ENCODE measurements at regions not wholly inside any gene's neighbourhood (a gene's known extent, or its start where the extent isn't known, plus 50 kb on each side); places are given as distances from the start of the nearest gene placed in this dataset.

DNA sequence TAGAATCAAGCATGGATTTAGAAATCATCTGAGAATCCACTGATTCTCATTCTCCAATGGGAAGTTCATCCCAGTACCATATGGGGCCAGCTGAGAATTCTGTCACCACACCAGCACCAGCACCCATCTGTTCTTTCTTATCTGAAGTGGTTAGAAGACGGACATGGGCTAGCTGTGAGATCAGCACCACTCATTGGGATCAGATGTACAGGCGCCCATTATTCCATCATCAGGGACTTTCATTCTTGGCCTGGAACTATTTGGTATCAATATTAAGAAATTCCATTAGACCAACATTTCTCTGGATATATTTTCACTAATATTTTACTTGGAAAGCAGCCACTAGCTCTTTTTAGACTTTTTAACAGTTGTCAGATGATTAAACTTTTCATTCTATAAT lies 185.9 kb upstream of the LINC00305 start:
- Histone ChIP-seq H3K27me3 (ENCODE audit: control insufficient read depth in 2 of 2, insufficient read depth in 2 of 2, low read length in 2 of 2) (no peaks in the 10 kb centered on the region), H4K20me1 (replicated peaks; ENCODE audit: control insufficient read depth, insufficient read depth, low read length) (no peaks in the 10 kb centered on the region), H3K9me3 (replicated peaks; ENCODE audit: control insufficient read depth, insufficient read depth, low read depth, low read length) (no peaks in the 10 kb centered on the region), H3K27ac (ENCODE audit: extremely low read depth, low read depth, low read length) (no peak overlapping the region), H3K4me1 (replicated peaks in 1 of 2; ENCODE audit: control insufficient read depth in 2 of 2, insufficient read depth in 2 of 2, low read length in 2 of 2) (no peaks in the 10 kb centered on the region), H3K4me2 (ENCODE audit: insufficient read depth, low read length) (no peak overlapping the region), H3K9ac (ENCODE audit: insufficient read depth in 1 of 2, low read depth in 2 of 2, low read length in 2 of 2) (no peak overlapping the region), H3K9me1 (ENCODE audit: control insufficient read depth, insufficient read depth, low read length) (no peaks in the 10 kb centered on the region), H3K4me3 (no peak overlapping the region), H3K36me3 (ENCODE audit: control insufficient read depth, insufficient read depth, low read length) (no peaks in the 10 kb centered on the region), H2AFZ (ENCODE audit: low read depth, low read length) (no peak overlapping the region), H3K79me2 (ENCODE audit: control insufficient read depth, insufficient read depth, low read length) (no peaks in the 10 kb centered on the region)
- TF ChIP-seq, protein P1, sequence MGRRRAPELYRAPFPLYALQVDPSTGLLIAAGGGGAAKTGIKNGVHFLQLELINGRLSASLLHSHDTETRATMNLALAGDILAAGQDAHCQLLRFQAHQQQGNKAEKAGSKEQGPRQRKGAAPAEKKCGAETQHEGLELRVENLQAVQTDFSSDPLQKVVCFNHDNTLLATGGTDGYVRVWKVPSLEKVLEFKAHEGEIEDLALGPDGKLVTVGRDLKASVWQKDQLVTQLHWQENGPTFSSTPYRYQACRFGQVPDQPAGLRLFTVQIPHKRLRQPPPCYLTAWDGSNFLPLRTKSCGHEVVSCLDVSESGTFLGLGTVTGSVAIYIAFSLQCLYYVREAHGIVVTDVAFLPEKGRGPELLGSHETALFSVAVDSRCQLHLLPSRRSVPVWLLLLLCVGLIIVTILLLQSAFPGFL (CRISPR knock-in tag; IDR thresholded peaks at IDR 0.05), result no peak
- TF ChIP-seq BACH1 (tag; IDR thresholded peaks at IDR 0.05) (no peak), PHF8 (IDR thresholded peaks at IDR 0.05; ENCODE audit: borderline replicate concordance, low read length) (no peak), ZNF785 (CRISPR knock-in tag; IDR thresholded peaks at IDR 0.05) (no peak), TRIM28 (IDR thresholded peaks at IDR 0.05) (no peak)
- no peak for DNase-seq (ENCODE audit: extremely low read depth in 1 of 4, low spot score in 3 of 4)
- 0% methylated on average over 2 of the region's 2 CpGs for WGBS (ENCODE audit: insufficient coverage, low coverage, missing lambda C conversion rate)
- no peak for ATAC-seq
- ChIA-PET CTCF (ENCODE audit: low intra/inter-chr PET ratio) (no interaction called here), POLR2A (no interaction called here)
- intact Hi-C loops (cut with micrococcal nuclease), result no loop called here
- no peak for FAIRE-seq
- no TSS peak for BruUV-seq (replicated peaks)
- in situ Hi-C loops (cut with MboI), result no loop called here

DNA sequence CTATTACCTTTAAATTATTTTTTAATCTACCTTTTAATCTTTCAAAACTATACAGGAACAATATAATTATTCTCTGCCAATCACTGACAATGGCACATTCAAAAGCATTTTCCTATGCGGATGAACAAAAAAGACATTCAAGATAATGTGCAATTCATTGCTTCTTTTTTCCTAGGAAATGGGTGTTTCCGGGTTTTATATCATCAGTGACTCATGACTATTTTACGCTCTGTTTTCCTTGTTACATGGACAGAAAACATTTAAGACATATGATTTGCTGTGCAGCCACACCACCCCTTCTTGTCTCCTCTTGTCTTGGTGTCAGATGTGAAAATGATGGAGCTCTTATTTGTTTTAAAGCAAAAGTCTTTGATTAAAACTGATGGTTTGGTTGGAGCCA lies 184.7 kb upstream of the LINC00305 start:
- FAIRE-seq (no peak), DNase-seq (ENCODE audit: extremely low read depth in 1 of 4, low spot score in 3 of 4) (no peak), ATAC-seq (no peak)
- CTCF ChIA-PET (ENCODE audit: low intra/inter-chr PET ratio), result no interaction called here
- no peak overlapping the region for H3K4me2 ChIP-seq (ENCODE audit: insufficient read depth, low read length)
- no peaks in the 10 kb centered on the region for H3K27me3 ChIP-seq (ENCODE audit: control insufficient read depth in 2 of 2, insufficient read depth in 2 of 2, low read length in 2 of 2)
- POLR2A ChIA-PET, result no interaction called here
- no peak overlapping the region for H3K27ac ChIP-seq (ENCODE audit: extremely low read depth, low read depth, low read length)
- H3K79me2 ChIP-seq (ENCODE audit: control insufficient read depth, insufficient read depth, low read length), result no peaks in the 10 kb centered on the region
- no peaks in the 10 kb centered on the region for H4K20me1 ChIP-seq (replicated peaks; ENCODE audit: control insufficient read depth, insufficient read depth, low read length)
- intact Hi-C loops (cut with micrococcal nuclease), result no loop called here
- H3K4me1 ChIP-seq (replicated peaks in 1 of 2; ENCODE audit: control insufficient read depth in 2 of 2, insufficient read depth in 2 of 2, low read length in 2 of 2), result no peaks in the 10 kb centered on the region
- BruUV-seq (replicated peaks), result no TSS peak
- H3K9ac ChIP-seq (ENCODE audit: insufficient read depth in 1 of 2, low read depth in 2 of 2, low read length in 2 of 2), result no peak overlapping the region
- no peak for TF ChIP-seq KAT2B (IDR thresholded peaks at IDR 0.05; ENCODE audit: low read depth, low read length)
- no peaks in the 10 kb centered on the region for H3K9me3 ChIP-seq (replicated peaks; ENCODE audit: control insufficient read depth, insufficient read depth, low read depth, low read length)
- no peaks in the 10 kb centered on the region for H3K9me1 ChIP-seq (ENCODE audit: control insufficient read depth, insufficient read depth, low read length)
- no peak overlapping the region for H2AFZ ChIP-seq (ENCODE audit: low read depth, low read length)
- no peak overlapping the region for H3K4me3 ChIP-seq
- in situ Hi-C loops (cut with MboI), result no loop called here
- WGBS (ENCODE audit: insufficient coverage, low coverage, missing lambda C conversion rate), result 0% methylated on average over 3 of the region's 3 CpGs
- no peaks in the 10 kb centered on the region for H3K36me3 ChIP-seq (ENCODE audit: control insufficient read depth, insufficient read depth, low read length)

Data from K562 (cell line).